Mesenchymal stem cell (in vitro differentiated cells and primary cell): ENCODE measurements at regions not wholly inside any gene's neighbourhood (a gene's known extent, or its start where the extent isn't known, plus 50 kb on each side); places are given as distances from the start of the nearest gene placed in this dataset. TPM values are rescaled to one million over a fixed set of nuclear protein-coding genes. Genes with fewer than 3 reads are reported as not detected.

Experiments
- DNase-seq: peaks from one replicate; pipeline ENCODE4 v3.0.0-alpha.2; 2013
- H2AFZ ChIP-seq: one replicate; pipeline ENCODE4 v1.6.1; 2013; ENCODE audit warnings: low read depth, mild to moderate bottlenecking, control low read depth, inconsistent platforms, low read length, moderate library complexity
- H2AK5ac ChIP-seq: 2 replicates; pipeline ENCODE4 v1.6.1; 2013; ENCODE audit warnings: low read length, moderate library complexity, mild to moderate bottlenecking, inconsistent platforms; ENCODE audit not compliant: severe bottlenecking
- H2BK120ac ChIP-seq: one replicate; pipeline ENCODE4 v1.6.1; 2013; ENCODE audit warnings: low read depth, mild to moderate bottlenecking, inconsistent platforms, low read length, moderate library complexity
- H2BK12ac ChIP-seq, 2 experiments: one replicate each; pipeline ENCODE4 v1.6.1; 2013; ENCODE audit warnings: inconsistent platforms in 2 of 2, low read length in 2 of 2, mild to moderate bottlenecking in 2 of 2, moderate library complexity in 2 of 2, control low read depth in 1 of 2
- H2BK15ac ChIP-seq: one replicate; pipeline ENCODE4 v1.6.1; 2013; ENCODE audit warnings: mild to moderate bottlenecking, low read depth, inconsistent platforms; ENCODE audit not compliant: poor library complexity, severe bottlenecking
- H2BK5ac ChIP-seq: 2 replicates; pipeline ENCODE4 v1.6.1; 2013; ENCODE audit warnings: low read depth, mild to moderate bottlenecking, low read length, control low read depth, inconsistent platforms; ENCODE audit not compliant: poor library complexity, severe bottlenecking
- H3K14ac ChIP-seq, 2 experiments: one replicate each; pipeline ENCODE4 v1.6.1; 2013; ENCODE audit warnings: inconsistent platforms in 2 of 2, low read length in 2 of 2, control low read depth in 1 of 2, mild to moderate bottlenecking in 1 of 2, moderate library complexity in 1 of 2
- H3K18ac ChIP-seq, 2 experiments: one replicate each; pipeline ENCODE4 v1.6.1; 2013; ENCODE audit warnings: inconsistent platforms in 2 of 2, low read length in 2 of 2, control low read depth in 1 of 2, low read depth in 1 of 2, mild to moderate bottlenecking in 1 of 2
- H3K23ac ChIP-seq, 2 experiments: one replicate each; pipeline ENCODE4 v1.6.1; 2013; ENCODE audit warnings: inconsistent platforms in 2 of 2, low read length in 2 of 2, mild to moderate bottlenecking in 2 of 2, moderate library complexity in 2 of 2, control low read depth in 1 of 2
- H3K27ac ChIP-seq: 2 replicates; pipeline ENCODE4 v1.5.1; 2013; ENCODE audit warnings: mild to moderate bottlenecking, moderate library complexity, low read length, control low read depth, inconsistent platforms; ENCODE audit not compliant: poor library complexity, severe bottlenecking
- H3K27me3 ChIP-seq, 2 experiments: 2 replicates each; pipeline versions ENCODE4 v1.6.1 to v1.7.0; 2013; ENCODE audit warnings: low read length in 2 of 2, mild to moderate bottlenecking in 2 of 2, moderate library complexity in 2 of 2, control low read depth in 1 of 2, inconsistent platforms in 1 of 2; ENCODE audit not compliant: control insufficient read depth in 1 of 2, insufficient read depth in 1 of 2
- H3K36me3 ChIP-seq, 2 experiments: 2 replicates each; pipeline versions ENCODE4 v1.6.1 to v1.7.0; 2013; ENCODE audit warnings: low read length in 2 of 2, control low read depth in 1 of 2, inconsistent platforms in 1 of 2, low read depth in 1 of 2, mild to moderate bottlenecking in 1 of 2; ENCODE audit not compliant: insufficient read depth in 2 of 2, control insufficient read depth in 1 of 2
- H3K4ac ChIP-seq, 2 experiments: one replicate each; pipeline ENCODE4 v1.6.1; 2013; ENCODE audit warnings: inconsistent platforms in 2 of 2, low read length in 2 of 2, mild to moderate bottlenecking in 2 of 2, moderate library complexity in 2 of 2, control low read depth in 1 of 2, low read depth in 1 of 2
- H3K4me1 ChIP-seq: 2 replicates; pipeline ENCODE4 v1.6.1; 2013; ENCODE audit warnings: low read depth, low read length, control low read depth; ENCODE audit not compliant: control insufficient read depth, insufficient read depth
- H3K4me2 ChIP-seq: 2 replicates; pipeline ENCODE4 v1.6.1; 2013; ENCODE audit warnings: low read length, mild to moderate bottlenecking, inconsistent platforms; ENCODE audit not compliant: poor library complexity, severe bottlenecking
- H3K4me3 ChIP-seq, 2 experiments: 2 replicates each; pipeline versions ENCODE4 v1.5.1 to v1.7.0; 2013; ENCODE audit warnings: low read length in 2 of 2, mild to moderate bottlenecking in 2 of 2, control low read depth in 1 of 2, low read depth in 1 of 2; ENCODE audit not compliant: insufficient read depth in 1 of 2
- H3K79me1 ChIP-seq: replicated peaks from 2 replicates; pipeline ENCODE4 v1.6.1; 2013; ENCODE audit warnings: mild to moderate bottlenecking, control low read depth, low read length, inconsistent platforms; ENCODE audit not compliant: poor library complexity, severe bottlenecking
- H3K9ac ChIP-seq: 2 replicates; pipeline ENCODE4 v1.7.0; 2013; ENCODE audit warnings: mild to moderate bottlenecking, low read length, moderate library complexity
- H3K9me3 ChIP-seq: 2 replicates; pipeline ENCODE4 v1.7.0; 2013; ENCODE audit warnings: mild to moderate bottlenecking, low read length; ENCODE audit not compliant: control insufficient read depth
- H4K8ac ChIP-seq: one replicate; pipeline ENCODE4 v1.6.1; 2013; ENCODE audit warnings: inconsistent platforms, mild to moderate bottlenecking, low read length, moderate library complexity
- H4K91ac ChIP-seq: one replicate; pipeline ENCODE4 v1.6.1; 2013; ENCODE audit warnings: mild to moderate bottlenecking, low read length, inconsistent platforms
- WGBS: methylation state at CpG from one replicate; pipeline ENCODE4 v1.1.7; 2013; ENCODE audit warnings: mixed read lengths; 5-methylcytosine and 5-hydroxymethylcytosine counted together
- small RNA-seq: library from polyadenylated mRNA; stranded (forward); fragments of <200 nt; extraction: miRNeasy Mini kit (QIAGEN cat#:217004); gene quantifications from one replicate; pipeline ENCODE3, GENCODE V24; 2013; ENCODE audit warnings: low read depth

DNA sequence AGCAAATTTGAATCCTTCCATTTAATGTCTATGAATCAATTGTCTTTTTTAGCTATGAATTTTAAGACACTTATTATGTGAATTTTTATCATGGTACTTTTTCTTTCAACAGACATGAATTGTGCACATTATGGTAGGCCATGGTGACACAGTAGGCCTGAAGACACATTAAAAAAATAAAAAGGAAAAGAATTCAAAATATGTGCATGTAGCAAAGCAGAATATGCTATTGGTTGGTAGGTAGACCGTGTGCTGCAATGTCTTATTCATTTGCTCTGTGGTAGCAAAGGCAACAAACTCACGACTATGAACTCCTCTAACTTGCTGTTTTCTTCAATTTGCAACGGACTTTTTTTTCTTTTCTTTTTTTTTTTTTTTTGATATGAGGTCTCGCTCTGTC, 50.0 kb upstream of the EPHA3 start:
- WGBS: 92% methylated on average over 4 of the region's 4 CpGs
- H3K4me3 ChIP-seq: no peak overlapping the region
- no peak overlapping the region for H3K14ac ChIP-seq
- DNase-seq: no peak
- H2BK12ac ChIP-seq: no peak overlapping the region
- H3K36me3 ChIP-seq: no peaks in the 10 kb centered on the region
- H2BK5ac ChIP-seq: no peak overlapping the region
- no peaks in the 10 kb centered on the region for H3K79me1 ChIP-seq
- H3K9ac ChIP-seq: no peak overlapping the region
- H3K23ac ChIP-seq: no peak overlapping the region
- no peak overlapping the region for H2BK15ac ChIP-seq
- no peak overlapping the region for H4K8ac ChIP-seq
- H3K27ac ChIP-seq: no peak overlapping the region
- H4K91ac ChIP-seq: no peak overlapping the region
- no peak overlapping the region for H3K4me2 ChIP-seq
- no peaks in the 10 kb centered on the region for H3K9me3 ChIP-seq
- H3K4ac ChIP-seq: no peak overlapping the region
- H2BK120ac ChIP-seq: no peak overlapping the region
- no peaks in the 10 kb centered on the region for H3K4me1 ChIP-seq
- H2AFZ ChIP-seq: no peak overlapping the region
- no peak overlapping the region for H3K18ac ChIP-seq
- no peak overlapping the region for H2AK5ac ChIP-seq
- no peaks in the 10 kb centered on the region for H3K27me3 ChIP-seq

Small RNA genes lying in the stretch of these regions (small RNA-seq; reads per million reads assigned to genes)
- gene RF00019: not detected
